ENCODE measurements at regions not wholly inside any gene's neighbourhood (a gene's known extent, or its start where the extent isn't known, plus 50 kb on each side); places are given as distances from the start of the nearest gene placed in this dataset.

DNA sequence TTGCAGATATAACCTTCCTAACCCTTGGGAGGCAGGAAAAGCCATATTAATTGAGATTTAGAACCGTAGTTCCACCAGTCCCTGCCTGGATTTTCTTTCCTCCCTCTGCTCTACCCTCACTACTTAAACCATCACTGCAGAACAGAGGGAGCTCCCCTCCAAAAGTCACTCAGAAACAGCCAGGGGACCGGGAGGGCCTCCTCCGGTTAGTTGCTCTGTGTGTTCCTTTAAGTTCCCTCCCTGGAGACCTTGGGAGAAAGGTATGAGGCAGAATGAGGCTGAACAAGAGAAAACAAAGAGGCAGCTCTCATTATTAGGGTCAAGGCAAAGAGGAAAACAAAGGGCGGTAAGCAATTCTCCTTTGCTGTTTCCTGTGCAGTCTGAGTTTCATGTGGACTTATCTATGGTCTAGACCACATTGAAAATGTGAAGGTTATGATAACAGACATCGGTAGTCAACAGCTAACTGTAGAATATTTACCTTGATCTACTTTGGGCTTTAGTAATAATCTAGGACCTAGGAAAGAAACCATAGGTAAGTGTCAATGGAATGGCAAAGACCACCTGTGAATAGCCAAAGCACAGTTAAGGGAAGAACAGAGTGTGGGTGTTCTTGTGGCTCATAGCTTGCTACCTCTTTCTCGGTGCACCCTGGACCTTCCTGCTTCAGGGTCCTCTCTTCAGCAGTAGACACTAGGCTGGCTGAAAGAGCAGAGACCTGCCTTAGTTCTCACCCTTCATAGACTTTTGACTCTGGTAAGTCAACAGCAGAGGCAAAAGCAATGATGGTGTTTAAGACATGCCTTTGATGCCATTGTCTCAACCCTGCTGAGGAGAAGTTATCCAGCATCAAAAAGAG is 250.9 kb upstream of the CITED2 start:
- POLR2A ChIA-PET = no interaction called here
- CTCF ChIA-PET = interaction anchor here (1.4 kb wide), 1 partner anchor 11 kb away, joined by 3 read pairs; no protein-coding TSS in a partner anchor
- no peak for TF ChIP-seq CTCF (IDR thresholded peaks at IDR 0.05; ENCODE audit: control extremely low read depth, extremely low read depth, low read depth, missing control alignments)
- DNase-seq (ENCODE audit: extremely low spot score) = no peak

GRCh38 chr6:139623372-139623771 is 248.9 kb upstream of the CITED2 start:
- no peak for TF ChIP-seq CTCF (IDR thresholded peaks at IDR 0.05; ENCODE audit: control extremely low read depth, extremely low read depth, low read depth, missing control alignments)
- no peak for DNase-seq (ENCODE audit: extremely low spot score)
- CTCF ChIA-PET = no interaction called here
- POLR2A ChIA-PET = no interaction called here

- POLR2A ChIA-PET = no interaction called here
- no peak for TF ChIP-seq CTCF (IDR thresholded peaks at IDR 0.05; ENCODE audit: control extremely low read depth, extremely low read depth, low read depth, missing control alignments)
- DNase-seq (ENCODE audit: extremely low spot score) = no peak
- CTCF ChIA-PET = interaction anchor here (0.9 kb wide), 1 partner anchor 9 kb away, joined by 3 read pairs; no protein-coding TSS in a partner anchor
These were observed 239.0 kb upstream of the CITED2 start for GRCh38 chr6:139613496-139613895.

GRCh38 chr6:139612135-139612465 is 237.7 kb upstream of the CITED2 start:
- DNase-seq (ENCODE audit: extremely low spot score) = no peak
- CTCF ChIA-PET = interaction anchor here (1.2 kb wide), 1 partner anchor 11 kb away, joined by 6 read pairs; no protein-coding TSS in a partner anchor
- POLR2A ChIA-PET = no interaction called here
- TF ChIP-seq CTCF (IDR thresholded peaks at IDR 0.05; ENCODE audit: control extremely low read depth, extremely low read depth, low read depth, missing control alignments) = no peak

DNA sequence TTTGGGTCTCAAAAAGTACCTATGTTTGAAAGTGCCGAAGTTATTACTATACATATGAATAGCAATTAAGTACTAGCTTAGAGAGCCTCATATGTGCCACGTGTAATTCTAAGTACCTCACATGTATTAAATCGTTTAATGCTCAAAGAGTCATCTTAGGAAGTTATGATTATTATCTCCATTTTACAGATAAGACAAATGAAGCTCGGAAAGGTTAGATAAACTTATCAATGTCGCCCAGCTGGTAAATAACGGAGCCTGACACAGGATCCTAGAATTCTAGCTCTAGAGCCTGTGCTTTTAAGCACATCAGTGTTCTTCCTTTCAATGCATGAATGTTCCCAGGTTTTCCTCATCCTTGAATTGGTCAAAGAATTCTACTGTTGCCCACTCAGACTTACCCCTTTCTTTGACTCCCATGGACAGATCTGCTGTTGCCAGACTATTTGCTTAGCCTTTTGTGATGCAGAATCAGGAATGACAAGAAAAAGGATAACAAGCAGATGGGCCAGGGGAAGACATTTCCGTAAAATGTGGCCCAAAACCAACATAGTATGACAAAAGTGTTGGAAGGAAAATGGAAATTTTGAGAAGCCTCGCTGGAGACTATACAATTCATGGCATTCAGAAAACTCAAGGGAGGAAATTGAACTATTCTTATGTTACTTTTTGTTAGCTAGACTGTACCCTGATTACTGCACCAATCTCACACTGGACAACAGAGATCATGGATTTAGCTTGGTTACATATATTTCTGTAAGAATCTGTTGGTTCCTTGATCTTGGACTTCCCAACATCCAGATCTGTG is 237.1 kb upstream of the CITED2 start:
- DNase-seq (ENCODE audit: extremely low spot score) = no peak
- TF ChIP-seq CTCF (IDR thresholded peaks at IDR 0.05; ENCODE audit: control extremely low read depth, extremely low read depth, low read depth, missing control alignments) = no peak
- ChIA-PET POLR2A (no interaction called here), CTCF (interaction anchor here (1.2 kb wide), 1 partner anchor 10 kb away, joined by 6 read pairs; no protein-coding TSS in a partner anchor)

DNA sequence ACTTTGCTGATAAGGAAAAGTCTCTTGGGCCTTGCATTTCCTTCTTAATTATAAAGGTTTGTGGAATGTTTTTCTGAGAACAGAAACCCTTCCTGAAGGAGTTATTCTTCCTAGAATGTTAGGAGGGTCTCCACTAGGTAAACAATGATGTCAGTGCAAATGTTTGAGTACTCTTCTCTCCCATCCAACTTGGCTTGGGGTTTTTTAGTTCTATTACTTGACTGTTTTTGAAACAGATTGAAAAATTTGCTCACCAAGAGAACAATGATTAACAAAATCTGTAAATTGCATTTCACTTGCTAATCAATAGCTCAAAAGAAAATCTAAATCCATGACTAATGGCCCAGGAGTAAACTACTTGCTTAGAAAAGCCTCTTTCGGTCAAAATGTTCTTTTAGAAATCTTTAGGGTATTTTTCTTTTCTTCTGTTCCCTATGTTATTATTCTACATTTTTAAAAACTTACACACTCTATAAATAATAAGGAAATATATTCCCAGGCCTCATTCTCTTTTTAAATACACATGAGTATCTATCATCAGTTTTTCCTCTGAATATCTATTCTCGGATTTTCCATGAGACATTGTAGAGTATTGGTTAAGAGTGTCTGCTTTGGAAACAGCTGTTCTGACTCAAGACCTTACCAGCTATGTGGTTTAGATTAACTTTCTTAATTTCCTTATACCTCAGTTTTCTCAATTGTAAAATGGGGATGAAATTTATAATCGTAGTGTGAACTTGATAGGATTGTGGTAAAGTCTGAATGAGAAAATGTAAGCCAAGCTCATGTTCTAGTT is 234.2 kb upstream of the CITED2 start:
- no peak for TF ChIP-seq CTCF (IDR thresholded peaks at IDR 0.05; ENCODE audit: control extremely low read depth, extremely low read depth, low read depth, missing control alignments)
- DNase-seq (ENCODE audit: extremely low spot score) = no peak
- CTCF ChIA-PET = no interaction called here
- POLR2A ChIA-PET = no interaction called here
